Vagina (tissue), 2 donors: ENCODE measurements at regions not wholly inside any gene's neighbourhood (a gene's known extent, or its start where the extent isn't known, plus 50 kb on each side); places are given as distances from the start of the nearest gene placed in this dataset.

ENCODE experiments used
- CTCF ChIP-seq, 3 experiments: fragments of 450-650 bp in 2 of 3; fragments of 200-600 bp in 1 of 3; sonication (generic) in 1 of 3; IDR thresholded peaks; one replicate each; pipeline ENCODE4 v1.5.1; 2017 to 2019; ENCODE audit warnings: antibody characterized with exemption in 3 of 3, mild to moderate bottlenecking in 2 of 3, moderate library complexity in 2 of 3
- POLR2A ChIP-seq, 2 donors: fragments of 450-650 bp; IDR thresholded peaks; one replicate each; pipeline ENCODE4 v1.6.1; 2017; ENCODE audit warnings: antibody characterized with exemption in 2 of 2, mild to moderate bottlenecking in 2 of 2, moderate library complexity in 2 of 2

DNA sequence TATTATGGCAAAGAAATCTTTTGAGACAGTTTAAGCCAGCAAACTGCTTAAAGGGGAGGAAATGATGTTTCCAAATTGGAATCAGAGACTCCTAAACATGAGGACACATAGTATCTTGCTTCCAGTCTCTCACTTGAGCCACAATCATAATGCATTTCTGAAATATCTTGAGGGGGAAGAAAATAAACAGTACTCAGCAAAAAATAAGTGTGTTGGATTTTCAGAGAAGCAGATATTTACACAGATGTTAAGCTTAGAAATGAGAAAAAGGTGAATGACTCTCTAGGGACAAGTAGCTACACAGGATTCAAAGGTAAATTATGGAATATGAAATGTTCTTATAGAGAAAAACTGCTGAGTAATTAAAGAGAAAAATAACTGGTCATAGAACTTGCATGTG lies 1583.6 kb downstream of the CDH8 start:
- TF ChIP-seq CTCF (IDR thresholded peaks at IDR 0.05) = no peak
- TF ChIP-seq POLR2A (IDR thresholded peaks at IDR 0.05) = no peak
